WTC11 (cell line): ENCODE measurements at regions not wholly inside any gene's neighbourhood (a gene's known extent, or its start where the extent isn't known, plus 50 kb on each side); places are given as distances from the start of the nearest gene placed in this dataset.

Experiments
- ATAC-seq: fragments of 200-7000 bp; cut with Tn5 transposase; 2 replicates; pipeline ENCODE4 v1.10.0; 2021; ENCODE audit warnings: mild to moderate bottlenecking, moderate library complexity
- CTCF ChIA-PET: fragments of 300-600 bp; sonication (Branson Sonifier 250); formaldehyde crosslinking; loops from one replicate; lab custom pipeline; 2021; ENCODE audit warnings: antibody characterized with exemption; lab: Charles Lee
- POLR2A ChIA-PET: fragments of 350-600 bp; sonication (Branson Sonifier 250); formaldehyde crosslinking; loops from one replicate; lab custom pipeline; 2021; ENCODE audit warnings: antibody characterized with exemption; lab: Charles Lee
- DNase-seq: peaks from one replicate; pipeline ENCODE4 v3.0.0; 2021; ENCODE audit warnings: low spot score
- H3K27ac Mint-ChIP-seq: 2 replicates; pipeline ENCODE4 v1.8.0; 2021; ENCODE audit warnings: mixed read lengths
- H3K27me3 Mint-ChIP-seq: 2 replicates; pipeline ENCODE4 v1.8.0; 2021; ENCODE audit warnings: low read depth, mild to moderate bottlenecking, moderate library complexity, mixed read lengths
- H3K36me3 Mint-ChIP-seq: 2 replicates; pipeline ENCODE4 v1.8.0; 2021; ENCODE audit warnings: mixed read lengths
- H3K4me1 Mint-ChIP-seq: 2 replicates; pipeline ENCODE4 v1.8.0; 2022; ENCODE audit warnings: mixed read lengths
- H3K4me3 Mint-ChIP-seq: 2 replicates; pipeline ENCODE4 v1.8.0; 2021; ENCODE audit warnings: mild to moderate bottlenecking, moderate library complexity, mixed read lengths
- H3K9me3 Mint-ChIP-seq: 2 replicates; pipeline ENCODE4 v1.8.0; 2021; ENCODE audit warnings: mixed read lengths
- ATF3 ChIP-seq: sonication (generic); formaldehyde crosslinking; conservative IDR thresholded peaks from 2 replicates; pipeline ENCODE4 v1.8.1; 2022; ENCODE audit warnings: mild to moderate bottlenecking, missing genetic modification reagents
- CBFB ChIP-seq: sonication (generic); formaldehyde crosslinking; IDR thresholded peaks from 2 replicates; pipeline ENCODE4 v1.8.1; 2022; ENCODE audit warnings: mild to moderate bottlenecking, low read depth, missing genetic modification reagents
- CREB1 ChIP-seq: sonication (generic); formaldehyde crosslinking; IDR thresholded peaks from 2 replicates; pipeline ENCODE4 v1.8.0; 2023; ENCODE audit warnings: mild to moderate bottlenecking, missing genetic modification reagents
- E2F4 ChIP-seq: sonication (generic); formaldehyde crosslinking; IDR thresholded peaks from 2 replicates; pipeline ENCODE4 v1.8.1; 2022; ENCODE audit warnings: low read depth, mild to moderate bottlenecking, moderate library complexity, missing genetic modification reagents, borderline replicate concordance
- ESRRA ChIP-seq: sonication (generic); formaldehyde crosslinking; IDR thresholded peaks from 2 replicates; pipeline ENCODE4 v1.8.1; 2022; ENCODE audit warnings: mild to moderate bottlenecking, missing genetic modification reagents, borderline replicate concordance
- FOXP1 ChIP-seq: sonication (generic); formaldehyde crosslinking; IDR thresholded peaks from 2 replicates; pipeline ENCODE4 v1.8.0; 2022; ENCODE audit warnings: missing genetic modification reagents, mild to moderate bottlenecking, moderate library complexity, borderline replicate concordance
- GRHL2 ChIP-seq: fragments of 250-450 bp; sonication (Bioruptor Pico); IDR thresholded peaks from 2 replicates; pipeline ENCODE4 v1.8.0; 2022; ENCODE audit warnings: mild to moderate bottlenecking, moderate library complexity; ENCODE audit not compliant: insufficient replicate concordance, severe bottlenecking
- IRF1 ChIP-seq: sonication (generic); formaldehyde crosslinking; IDR thresholded peaks from 2 replicates; pipeline ENCODE4 v1.8.0; 2023; ENCODE audit warnings: missing genetic modification reagents
- KAT7 ChIP-seq: sonication (generic); formaldehyde crosslinking; IDR thresholded peaks from 2 replicates; pipeline ENCODE4 v1.8.1; 2023; ENCODE audit warnings: missing genetic modification reagents, mild to moderate bottlenecking, borderline replicate concordance
- MLX ChIP-seq: sonication (generic); formaldehyde crosslinking; IDR thresholded peaks from 2 replicates; pipeline ENCODE4 v1.8.1; 2023; ENCODE audit warnings: mild to moderate bottlenecking, missing genetic modification reagents, moderate library complexity
- MXD4 ChIP-seq: fragments of 250-450 bp; sonication (Bioruptor Pico); IDR thresholded peaks from 2 replicates; pipeline ENCODE4 v1.8.0; 2021; ENCODE audit warnings: mild to moderate bottlenecking, moderate library complexity, borderline replicate concordance
- NR1H2 ChIP-seq: sonication (generic); formaldehyde crosslinking; IDR thresholded peaks from 2 replicates; pipeline ENCODE4 v1.9.0; 2021; ENCODE audit warnings: mild to moderate bottlenecking, moderate library complexity, missing genetic modification reagents
- OVOL2 ChIP-seq: fragments of 250-450 bp; sonication (Bioruptor Pico); IDR thresholded peaks from 2 replicates; pipeline ENCODE4 v1.9.0; 2021; ENCODE audit warnings: mild to moderate bottlenecking, borderline replicate concordance
- PRRX2 ChIP-seq: fragments of 250-450 bp; sonication (Bioruptor Pico); IDR thresholded peaks from 2 replicates; pipeline ENCODE4 v1.8.0; 2021; ENCODE audit warnings: mild to moderate bottlenecking
- RORB ChIP-seq: fragments of 250-450 bp; sonication (Bioruptor Pico); IDR thresholded peaks from 2 replicates; pipeline ENCODE4 v1.9.0; 2021; ENCODE audit warnings: mild to moderate bottlenecking
- SOX15 ChIP-seq: fragments of 250-450 bp; sonication (Bioruptor Pico); IDR thresholded peaks from 2 replicates; pipeline ENCODE4 v1.9.0; 2021; ENCODE audit warnings: mild to moderate bottlenecking
- SP1 ChIP-seq: sonication (generic); formaldehyde crosslinking; conservative IDR thresholded peaks from 2 replicates; pipeline ENCODE4 v1.8.1; 2022; ENCODE audit warnings: missing genetic modification reagents
- TP53 ChIP-seq: sonication (generic); formaldehyde crosslinking; IDR thresholded peaks from 2 replicates; pipeline ENCODE4 v1.8.1; 2023; ENCODE audit warnings: mild to moderate bottlenecking, missing genetic modification reagents
- ZBTB43 ChIP-seq: sonication (generic); formaldehyde crosslinking; IDR thresholded peaks from 2 replicates; pipeline ENCODE4 v1.8.1; 2023; ENCODE audit warnings: mild to moderate bottlenecking, missing genetic modification reagents
- ZNF263 ChIP-seq: sonication (generic); formaldehyde crosslinking; IDR thresholded peaks from 2 replicates; pipeline ENCODE4 v1.8.1; 2022; ENCODE audit warnings: low read depth, mild to moderate bottlenecking, moderate library complexity, missing genetic modification reagents
- ZNF532 ChIP-seq: fragments of 250-450 bp; sonication (Bioruptor Pico); IDR thresholded peaks from 2 replicates; pipeline ENCODE4 v1.9.0; 2021; ENCODE audit warnings: mild to moderate bottlenecking, borderline replicate concordance
- ZNF671 ChIP-seq: fragments of 250-450 bp; sonication (Bioruptor Pico); IDR thresholded peaks from 2 replicates; pipeline ENCODE4 v1.8.0; 2021; ENCODE audit warnings: mild to moderate bottlenecking
- ZSCAN18 ChIP-seq: fragments of 250-450 bp; sonication (Bioruptor Pico); IDR thresholded peaks from 2 replicates; pipeline ENCODE4 v2.1.2; 2022; ENCODE audit warnings: mild to moderate bottlenecking, moderate library complexity

GRCh38 chr2:153601812-153602211 is 123.2 kb upstream of the RPRM start:
- ChIA-PET POLR2A (no interaction called here), CTCF (no interaction called here)
- Mint-ChIP-seq H3K9me3 (no peaks in the 10 kb centered on the region), H3K27me3 (no peaks in the 10 kb centered on the region), H3K27ac (no peak overlapping the region), H3K36me3 (no peaks in the 10 kb centered on the region), H3K4me3 (no peak overlapping the region), H3K4me1 (peaks cover 5% of the 10 kb centered on the region)
- no peak for ATAC-seq
- no peak for DNase-seq
- TF ChIP-seq ESRRA (CRISPR knock-in tag), result no peak
- no peak for TF ChIP-seq CREB1
- no peak for TF ChIP-seq MLX
- TF ChIP-seq KAT7 (CRISPR knock-in tag), result no peak
- TF ChIP-seq ZNF263 (CRISPR knock-in tag), result no peak
- TF ChIP-seq IRF1 (CRISPR knock-in tag), result no peak

- no peak for DNase-seq
- ATAC-seq, result no peak
- no peaks in the 10 kb centered on the region for H3K27me3 Mint-ChIP-seq
- ChIA-PET POLR2A (no interaction called here), CTCF (no interaction called here)
- TF ChIP-seq ZNF263 (CRISPR knock-in tag), result no peak
- TF ChIP-seq CREB1, result no peak
- no peak for TF ChIP-seq KAT7 (CRISPR knock-in tag)
- TF ChIP-seq E2F4 (CRISPR knock-in tag), result no peak
- no peak for TF ChIP-seq CBFB (CRISPR knock-in tag)
- no peak for TF ChIP-seq ATF3
- no peak for TF ChIP-seq OVOL2
- TF ChIP-seq SP1 (CRISPR knock-in tag), result no peak
- no peak for TF ChIP-seq ZBTB43 (CRISPR knock-in tag)
- no peak for TF ChIP-seq NR1H2 (CRISPR knock-in tag)
- no peak for TF ChIP-seq PRRX2 (CRISPR knock-in tag)
- no peak for TF ChIP-seq ZSCAN18
- TF ChIP-seq RORB, result no peak
- TF ChIP-seq, all 79 proteins: peak for 0
- Mint-ChIP-seq H3K4me1 (peaks cover 5% of the 10 kb centered on the region), H3K27ac (no peak overlapping the region), H3K36me3 (no peaks in the 10 kb centered on the region), H3K9me3 (no peaks in the 10 kb centered on the region), H3K4me3 (no peak overlapping the region)
These were observed 125.6 kb upstream of the RPRM start for GRCh38 chr2:153604133-153604532.

GRCh38 chr2:153606623-153607022 is 128.1 kb upstream of the RPRM start:
- H3K27ac Mint-ChIP-seq, result no peak overlapping the region
- ATAC-seq, result no peak
- TF ChIP-seq SOX15 (CRISPR knock-in tag), result no peak
- no peak for TF ChIP-seq FOXP1 (CRISPR knock-in tag)
- no peak for TF ChIP-seq GRHL2 (CRISPR knock-in tag)
- no peak for TF ChIP-seq MXD4 (CRISPR knock-in tag)
- TF ChIP-seq ZNF532 (CRISPR knock-in tag), result no peak
- no peak for TF ChIP-seq TP53 (CRISPR knock-in tag)
- TF ChIP-seq ZNF671, result no peak
- no peak for TF ChIP-seq KAT7 (CRISPR knock-in tag)
- TF ChIP-seq SP1 (CRISPR knock-in tag), result no peak
- TF ChIP-seq, all 79 proteins: peak for 0
- H3K36me3 Mint-ChIP-seq, result no peaks in the 10 kb centered on the region
- H3K4me1 Mint-ChIP-seq, result peaks cover 5% of the 10 kb centered on the region
- H3K9me3 Mint-ChIP-seq, result no peaks in the 10 kb centered on the region
- DNase-seq, result no peak
- ChIA-PET POLR2A (no interaction called here), CTCF (no interaction called here)
- H3K4me3 Mint-ChIP-seq, result no peak overlapping the region
- no peaks in the 10 kb centered on the region for H3K27me3 Mint-ChIP-seq
